Upper lobe of left lung (tissue), 4 donors: ENCODE measurements at regions not wholly inside any gene's neighbourhood (a gene's known extent, or its start where the extent isn't known, plus 50 kb on each side); places are given as distances from the start of the nearest gene placed in this dataset.

Experiments used
- CTCF ChIP-seq, 6 experiments: fragments of 450-650 bp in 4 of 6; fragments of 200-600 bp in 2 of 6; sonication (generic) in 2 of 6; IDR thresholded peaks; one replicate each; pipeline ENCODE4 v1.5.1; 2016 to 2019; ENCODE audit warnings: antibody characterized with exemption in 6 of 6
- EP300 ChIP-seq, 4 donors: sonication (generic); formaldehyde crosslinking; IDR thresholded peaks; one replicate each; pipeline ENCODE4 v1.5.1; 2017; ENCODE audit warnings: antibody characterized with exemption in 4 of 4, control low read depth in 2 of 4
- POLR2AphosphoS5 ChIP-seq, 2 donors: sonication (generic); formaldehyde crosslinking; IDR thresholded peaks; one replicate each; pipeline ENCODE4 v1.5.1; 2017; ENCODE audit warnings: antibody characterized with exemption in 2 of 2

DNA sequence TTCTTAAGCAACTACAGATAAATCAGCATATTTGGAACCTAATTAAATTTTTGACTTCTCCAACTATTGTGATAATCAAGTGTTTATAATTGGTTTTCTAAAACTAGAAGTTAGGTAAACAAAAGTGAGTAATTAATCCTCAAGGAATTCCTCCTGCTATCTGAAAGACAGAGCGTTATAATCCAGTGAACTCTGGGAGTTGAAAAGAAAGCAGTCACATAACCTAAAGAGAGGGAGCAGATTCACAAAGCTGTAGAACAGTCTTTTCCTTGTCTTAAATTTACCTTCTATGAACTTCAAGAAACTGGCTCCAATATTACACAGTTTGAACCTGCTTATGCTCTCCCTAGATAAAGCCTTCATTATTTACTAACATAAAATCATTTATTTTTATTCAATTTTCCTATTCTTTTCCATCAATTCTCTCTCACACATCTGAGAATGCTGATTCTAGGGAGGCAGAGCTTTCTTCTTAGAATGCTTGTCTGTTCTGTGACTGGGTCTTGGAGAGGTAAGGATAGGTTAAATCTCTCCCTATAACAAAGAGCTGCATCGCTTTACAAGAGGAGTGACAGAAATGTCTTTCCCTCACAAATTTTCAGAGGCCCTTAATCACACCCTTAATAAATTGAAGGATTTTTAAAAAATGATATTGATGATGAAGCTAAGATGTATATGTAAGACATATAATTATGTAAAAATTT, 132.8 kb downstream of the TUSC7 start:
- TF ChIP-seq POLR2AphosphoS5 (IDR thresholded peaks at IDR 0.05) = no peak
- no peak for TF ChIP-seq CTCF (IDR thresholded peaks at IDR 0.05)
- no peak for TF ChIP-seq EP300 (IDR thresholded peaks at IDR 0.05)
